HFF-Myc (cell line): ENCODE measurements at regions not wholly inside any gene's neighbourhood (a gene's known extent, or its start where the extent isn't known, plus 50 kb on each side); places are given as distances from the start of the nearest gene placed in this dataset.

ENCODE experiments used
- DNase-seq: peaks from one replicate; pipeline ENCODE4 v3.0.0-alpha.2; 2011; ENCODE audit warnings: low read depth; ENCODE audit errors: extremely low read depth
- H3K4me3 ChIP-seq: replicated peaks from 2 replicates; pipeline ENCODE4 v1.5.1; 2011; ENCODE audit warnings: low read depth, mild to moderate bottlenecking, control low read depth, low read length
- TF ChIP-seq, protein P1 (sequence below): IDR thresholded peaks from 2 replicates; pipeline ENCODE4 v1.5.1; 2012; ENCODE audit warnings: mild to moderate bottlenecking, low read depth, low read length, control low read depth; ENCODE audit errors: missing control alignments

DNA sequence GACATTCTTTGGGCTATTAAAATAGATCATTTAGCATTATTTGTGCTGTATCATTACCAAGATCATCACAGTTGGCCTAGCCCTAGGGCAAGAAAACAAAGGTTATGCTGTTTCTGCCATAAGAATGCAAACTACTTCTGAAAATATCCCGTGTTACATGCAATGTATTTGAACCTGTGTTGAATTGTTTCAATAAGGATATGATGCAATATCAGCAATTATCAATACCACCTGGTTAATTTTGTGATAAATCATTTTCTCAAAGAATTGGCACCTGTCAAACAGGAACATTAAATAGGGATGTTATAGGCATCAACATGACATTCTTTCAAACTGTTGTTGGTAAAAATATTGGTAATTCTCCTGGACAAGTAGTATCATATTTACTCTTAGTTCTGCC lies 2002.0 kb upstream of the CDH9 start:
- H3K4me3 ChIP-seq = no peak overlapping the region
- DNase-seq = no peak
- TF ChIP-seq, protein P1, sequence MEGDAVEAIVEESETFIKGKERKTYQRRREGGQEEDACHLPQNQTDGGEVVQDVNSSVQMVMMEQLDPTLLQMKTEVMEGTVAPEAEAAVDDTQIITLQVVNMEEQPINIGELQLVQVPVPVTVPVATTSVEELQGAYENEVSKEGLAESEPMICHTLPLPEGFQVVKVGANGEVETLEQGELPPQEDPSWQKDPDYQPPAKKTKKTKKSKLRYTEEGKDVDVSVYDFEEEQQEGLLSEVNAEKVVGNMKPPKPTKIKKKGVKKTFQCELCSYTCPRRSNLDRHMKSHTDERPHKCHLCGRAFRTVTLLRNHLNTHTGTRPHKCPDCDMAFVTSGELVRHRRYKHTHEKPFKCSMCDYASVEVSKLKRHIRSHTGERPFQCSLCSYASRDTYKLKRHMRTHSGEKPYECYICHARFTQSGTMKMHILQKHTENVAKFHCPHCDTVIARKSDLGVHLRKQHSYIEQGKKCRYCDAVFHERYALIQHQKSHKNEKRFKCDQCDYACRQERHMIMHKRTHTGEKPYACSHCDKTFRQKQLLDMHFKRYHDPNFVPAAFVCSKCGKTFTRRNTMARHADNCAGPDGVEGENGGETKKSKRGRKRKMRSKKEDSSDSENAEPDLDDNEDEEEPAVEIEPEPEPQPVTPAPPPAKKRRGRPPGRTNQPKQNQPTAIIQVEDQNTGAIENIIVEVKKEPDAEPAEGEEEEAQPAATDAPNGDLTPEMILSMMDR = no peak

DNA sequence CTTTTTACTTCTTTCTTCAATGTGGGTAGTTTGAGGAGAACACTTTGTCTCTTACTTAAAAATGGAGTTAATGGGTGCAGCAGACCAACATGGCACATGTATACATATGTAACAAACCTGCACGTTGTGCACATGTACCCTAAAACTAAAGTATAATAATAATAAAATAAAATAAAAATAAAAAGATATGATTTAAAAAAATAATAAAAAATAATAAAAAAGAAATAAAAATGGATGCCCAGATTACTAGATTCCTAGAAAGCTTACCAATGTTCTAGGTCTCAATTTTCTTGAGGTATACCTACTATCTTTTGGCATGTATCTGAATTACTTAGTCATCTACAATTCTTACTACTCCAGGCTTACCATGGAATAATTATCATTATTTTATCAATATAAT lies 2001.6 kb upstream of the CDH9 start:
- H3K4me3 ChIP-seq = no peak overlapping the region
- no peak for DNase-seq
- TF ChIP-seq, protein P1 = no peak

DNA sequence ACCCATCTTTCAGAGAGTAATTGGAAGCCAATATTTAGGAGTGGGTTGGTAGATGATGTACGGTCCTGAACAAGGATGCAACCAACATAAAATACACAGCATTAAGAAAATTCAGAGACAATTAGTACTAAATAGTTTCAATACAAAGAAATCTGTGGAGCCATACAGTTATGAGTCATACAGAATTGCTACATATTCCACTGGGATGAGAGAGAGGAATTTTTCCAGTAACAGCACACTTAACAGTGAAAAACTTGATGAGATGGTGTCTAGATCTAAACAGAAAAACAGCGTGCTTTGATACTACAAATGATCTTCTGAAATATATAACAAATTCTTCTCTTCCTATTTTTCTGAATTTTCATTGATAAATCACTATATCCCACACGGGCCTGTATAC lies 1999.3 kb upstream of the CDH9 start:
- H3K4me3 ChIP-seq = no peak overlapping the region
- TF ChIP-seq, protein P1 = no peak
- no peak for DNase-seq

DNA sequence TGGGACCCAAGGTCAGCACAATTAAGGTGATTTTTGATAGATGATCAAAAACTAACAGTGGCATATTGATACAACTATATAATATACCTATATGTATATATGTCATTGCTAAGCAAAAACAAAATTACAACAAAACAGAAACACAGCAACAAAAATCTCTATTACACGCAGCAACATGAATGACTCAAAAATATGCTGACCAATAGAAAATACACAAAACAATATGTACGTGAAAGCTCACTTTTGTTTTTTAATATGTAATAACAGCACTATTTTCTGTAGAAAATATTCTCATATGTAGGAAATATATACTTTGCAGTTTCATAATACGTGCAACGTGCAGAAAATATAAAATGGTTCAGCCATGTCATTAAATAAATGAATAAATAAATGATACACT lies 1985.7 kb upstream of the CDH9 start:
- no peak for DNase-seq
- H3K4me3 ChIP-seq = no peak overlapping the region
- TF ChIP-seq, protein P1 = no peak

DNA sequence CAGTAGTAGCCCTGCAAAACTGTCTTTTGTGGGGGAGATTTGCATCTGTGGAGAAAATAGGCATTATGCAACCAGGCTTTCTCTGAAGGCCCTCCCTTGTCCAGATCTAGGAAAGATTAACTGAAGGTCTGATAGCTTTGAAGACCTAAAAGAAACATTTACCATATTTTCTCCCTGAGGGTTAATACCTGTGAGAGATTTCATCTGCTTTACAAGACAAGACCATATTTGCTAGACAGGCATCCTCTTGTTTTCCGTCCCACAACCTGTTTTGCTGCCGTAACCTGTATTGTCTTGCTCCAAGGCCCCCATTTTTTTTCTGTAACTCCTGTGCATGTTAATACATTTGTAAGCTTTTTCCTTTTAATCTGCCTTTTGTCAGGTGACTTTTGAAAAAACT lies 1985.2 kb upstream of the CDH9 start:
- H3K4me3 ChIP-seq = no peak overlapping the region
- no peak for DNase-seq
- TF ChIP-seq, protein P1 = no peak

DNA sequence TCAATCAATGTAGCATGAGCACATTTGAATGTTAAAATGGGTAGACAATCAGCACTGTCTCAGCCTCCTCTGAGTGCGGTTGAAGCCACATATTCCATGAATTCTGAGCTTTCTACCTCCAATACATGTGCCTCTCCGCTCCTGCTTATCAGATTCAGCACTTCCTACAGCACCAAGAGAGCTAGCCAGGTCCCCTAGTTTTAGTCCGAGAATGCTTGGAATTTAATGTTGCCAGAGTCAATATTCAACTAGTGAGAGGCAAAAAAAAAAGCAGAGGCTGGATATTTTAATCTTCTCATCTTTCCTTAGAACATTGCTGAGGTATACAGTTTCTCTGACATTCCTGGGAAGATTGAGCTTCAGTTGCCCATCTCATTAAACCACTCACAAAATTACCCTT lies 1979.1 kb upstream of the CDH9 start:
- DNase-seq = no peak
- no peak overlapping the region for H3K4me3 ChIP-seq
- TF ChIP-seq, protein P1 = no peak

DNA sequence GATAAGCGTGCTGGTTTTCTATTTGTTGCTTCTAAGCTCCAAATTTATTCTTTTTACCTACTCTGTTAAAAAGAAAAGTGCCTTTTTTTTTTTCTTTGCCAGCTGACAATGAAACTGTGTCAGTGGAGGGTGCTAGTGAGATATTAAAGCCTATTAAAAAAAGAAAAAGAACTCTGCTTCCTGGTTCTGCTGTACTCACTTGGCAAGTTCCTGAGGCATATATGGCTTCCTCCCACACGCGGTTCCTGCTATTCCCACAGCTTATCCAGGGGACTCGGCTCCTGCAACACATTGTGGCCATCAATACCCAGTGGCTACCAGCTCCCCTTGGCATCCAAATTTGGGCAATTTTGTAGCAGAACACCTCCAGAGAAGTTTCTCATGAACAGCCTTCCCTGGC lies 1977.7 kb upstream of the CDH9 start:
- no peak overlapping the region for H3K4me3 ChIP-seq
- no peak for DNase-seq
- TF ChIP-seq, protein P1 = no peak
